ENCODE measurements at regions not wholly inside any gene's neighbourhood (a gene's known extent, or its start where the extent isn't known, plus 50 kb on each side); places are given as distances from the start of the nearest gene placed in this dataset.

- TF ChIP-seq CSDC2 (CRISPR knock-in tag; IDR thresholded peaks at IDR 0.05) (no peak), TOX (CRISPR knock-in tag; IDR thresholded peaks at IDR 0.05; ENCODE audit: borderline replicate concordance) (no peak), PPARA (CRISPR knock-in tag; IDR thresholded peaks at IDR 0.05; ENCODE audit: borderline replicate concordance) (no peak), GLIS3 (CRISPR knock-in tag; IDR thresholded peaks at IDR 0.05) (no peak), TSHZ2 (CRISPR knock-in tag; IDR thresholded peaks at IDR 0.05) (no peak), ESRRG (CRISPR knock-in tag; IDR thresholded peaks at IDR 0.05) (no peak), TCF4 (CRISPR knock-in tag; IDR thresholded peaks at IDR 0.05; ENCODE audit: borderline replicate concordance) (no peak), ZC3H10 (CRISPR knock-in tag; IDR thresholded peaks at IDR 0.05) (no peak), PATZ1 (CRISPR knock-in tag; IDR thresholded peaks at IDR 0.05; ENCODE audit: borderline replicate concordance) (no peak), CSRNP3 (CRISPR knock-in tag; IDR thresholded peaks at IDR 0.05) (no peak), ZNF70 (CRISPR knock-in tag; IDR thresholded peaks at IDR 0.05) (no peak)
- no peak for ATAC-seq
Measured at GRCh38 chr11:113534625-113535024, 59.4 kb upstream of the DRD2 start.

- ATAC-seq: no peak
- TF ChIP-seq CSRNP3 (CRISPR knock-in tag; IDR thresholded peaks at IDR 0.05): no peak
- no peak for TF ChIP-seq GLIS3 (CRISPR knock-in tag; IDR thresholded peaks at IDR 0.05)
- no peak for TF ChIP-seq ZNF8 (CRISPR knock-in tag; IDR thresholded peaks at IDR 0.05)
- TF ChIP-seq ZNF70 (CRISPR knock-in tag; IDR thresholded peaks at IDR 0.05): no peak
- TF ChIP-seq RARB (CRISPR knock-in tag; IDR thresholded peaks at IDR 0.05): no peak
Measured at GRCh38 chr11:113533425-113533698, 58.2 kb upstream of the DRD2 start.

- TF ChIP-seq TOX (CRISPR knock-in tag; IDR thresholded peaks at IDR 0.05; ENCODE audit: borderline replicate concordance): no peak
- no peak for TF ChIP-seq RARB (CRISPR knock-in tag; IDR thresholded peaks at IDR 0.05)
- no peak for TF ChIP-seq CREB5 (CRISPR knock-in tag; IDR thresholded peaks at IDR 0.05; ENCODE audit: low read depth)
- TF ChIP-seq ZNF70 (CRISPR knock-in tag; IDR thresholded peaks at IDR 0.05): no peak
- no peak for TF ChIP-seq ISL1 (CRISPR knock-in tag; IDR thresholded peaks at IDR 0.05)
- TF ChIP-seq POU6F1 (CRISPR knock-in tag; IDR thresholded peaks at IDR 0.05; ENCODE audit: borderline replicate concordance, low read depth): no peak
- TF ChIP-seq TCF4 (CRISPR knock-in tag; IDR thresholded peaks at IDR 0.05; ENCODE audit: borderline replicate concordance): no peak
- TF ChIP-seq ZFP30 (CRISPR knock-in tag; IDR thresholded peaks at IDR 0.05): no peak
- no peak for TF ChIP-seq GLIS3 (CRISPR knock-in tag; IDR thresholded peaks at IDR 0.05)
- TF ChIP-seq TSHZ2 (CRISPR knock-in tag; IDR thresholded peaks at IDR 0.05): no peak
- peak; percentile 98 for ATAC-seq
Measured at GRCh38 chr11:113532697-113533424, 57.7 kb upstream of the DRD2 start.
